ENCODE measurements at regions not wholly inside any gene's neighbourhood (a gene's known extent, or its start where the extent isn't known, plus 50 kb on each side); places are given as distances from the start of the nearest gene placed in this dataset.

DNA sequence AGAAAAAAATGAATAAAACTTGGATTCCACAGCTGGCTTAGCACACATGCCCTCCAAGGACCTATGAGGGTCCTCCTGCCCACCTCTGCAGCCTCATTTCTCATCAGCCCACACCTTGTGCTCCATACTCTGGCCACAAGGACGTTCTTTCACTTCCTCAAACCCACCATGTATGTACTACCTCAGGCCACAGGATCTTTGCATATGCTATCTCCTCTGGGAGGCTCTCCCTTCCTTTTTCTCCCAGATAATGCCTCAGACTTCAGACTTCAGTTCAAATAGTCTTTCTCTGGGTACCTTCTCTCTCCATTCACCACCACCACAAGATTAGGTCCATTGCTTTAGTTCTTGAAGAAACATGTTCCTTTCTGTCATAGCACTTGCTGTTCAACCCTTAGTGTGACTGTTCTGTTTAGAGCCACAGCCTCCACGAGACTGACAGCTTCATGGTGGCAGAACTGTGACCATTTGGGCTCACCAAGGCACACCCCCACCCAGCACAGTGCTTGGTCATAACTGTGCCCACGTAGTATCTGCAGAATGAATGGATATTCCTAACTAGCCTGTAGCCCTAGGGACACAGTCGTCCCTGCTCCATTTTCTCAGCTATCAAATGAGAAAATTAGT lies 146.7 kb upstream of the LRFN2 start:
- Mint-ChIP-seq H3K9me3 (ENCODE audit: low read depth) (no peaks in the 10 kb centered on the region), H3K4me1 (ENCODE audit: low read depth) (peaks cover 25% of the 10 kb centered on the region), H3K27me3 (ENCODE audit: low read depth) (peaks cover 21% of the 10 kb centered on the region), H3K27ac (ENCODE audit: unreplicated experiment) (no peak overlapping the region), H3K4me3 (ENCODE audit: unreplicated experiment) (no peak overlapping the region), H3K36me3 (ENCODE audit: low read depth) (no peaks in the 10 kb centered on the region)
- TF ChIP-seq CTCF (IDR thresholded peaks at IDR 0.05) = no peak
- DNase-seq (ENCODE audit: low spot score) = no peak

DNA sequence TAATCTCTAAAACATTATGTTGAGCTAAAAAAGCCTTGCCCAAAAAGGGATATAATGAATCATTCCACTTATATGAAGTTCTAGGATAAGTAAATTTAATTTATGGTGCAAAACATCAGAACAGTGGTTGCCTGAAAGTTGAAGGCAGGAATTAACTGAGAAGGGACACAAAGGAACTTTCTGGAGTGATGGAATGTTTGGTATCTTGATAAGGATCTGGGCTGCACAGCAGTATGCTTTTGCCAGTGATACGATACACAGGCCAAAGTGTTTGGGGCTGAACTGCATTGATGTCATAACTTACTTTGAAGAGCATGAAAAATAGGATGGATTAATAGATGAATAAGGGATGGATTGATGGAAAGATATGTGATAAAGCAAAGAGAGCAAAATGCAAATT lies 146.1 kb upstream of the LRFN2 start:
- peak overlapping the region; percentile 27 for H3K27ac Mint-ChIP-seq (ENCODE audit: unreplicated experiment)
- no peaks in the 10 kb centered on the region for H3K36me3 Mint-ChIP-seq (ENCODE audit: low read depth)
- no peaks in the 10 kb centered on the region for H3K9me3 Mint-ChIP-seq (ENCODE audit: low read depth)
- no peak for DNase-seq (ENCODE audit: low spot score)
- TF ChIP-seq CTCF (IDR thresholded peaks at IDR 0.05) = no peak
- H3K27me3 Mint-ChIP-seq (ENCODE audit: low read depth) = peaks cover 15% of the 10 kb centered on the region
- H3K4me1 Mint-ChIP-seq (ENCODE audit: low read depth) = peaks cover 25% of the 10 kb centered on the region
- no peak overlapping the region for H3K4me3 Mint-ChIP-seq (ENCODE audit: unreplicated experiment)

- Mint-ChIP-seq H3K36me3 (ENCODE audit: low read depth) (no peaks in the 10 kb centered on the region), H3K27ac (ENCODE audit: unreplicated experiment) (no peak overlapping the region), H3K27me3 (ENCODE audit: low read depth) (peaks cover 13% of the 10 kb centered on the region), H3K9me3 (ENCODE audit: low read depth) (no peaks in the 10 kb centered on the region), H3K4me1 (ENCODE audit: low read depth) (peaks cover 25% of the 10 kb centered on the region), H3K4me3 (ENCODE audit: unreplicated experiment) (no peak overlapping the region)
- no peak for TF ChIP-seq CTCF (IDR thresholded peaks at IDR 0.05)
- DNase-seq (ENCODE audit: low spot score) = no peak
Observed at GRCh38 chr6:40732878-40733277, 145.7 kb upstream of the LRFN2 start.

DNA sequence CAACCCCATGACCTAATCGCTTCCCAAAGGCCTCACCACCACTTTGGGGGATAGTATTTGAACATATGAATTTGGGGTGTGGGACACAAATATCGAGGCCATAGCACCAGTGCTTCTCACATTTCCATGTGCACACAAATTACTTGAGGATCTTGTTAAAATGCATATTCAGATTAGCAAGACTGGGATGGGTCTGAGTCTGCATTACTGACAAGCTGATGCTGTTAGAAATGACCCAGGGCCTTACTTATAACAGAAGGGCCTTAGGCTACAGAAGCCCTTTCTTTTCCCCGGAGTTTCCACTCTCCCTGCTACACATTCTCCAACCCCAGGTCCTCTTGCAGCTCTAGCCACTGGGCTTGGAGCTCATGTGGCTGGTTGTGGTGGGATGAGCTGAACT lies 141.5 kb upstream of the LRFN2 start:
- no peaks in the 10 kb centered on the region for H3K36me3 Mint-ChIP-seq (ENCODE audit: low read depth)
- no peak overlapping the region for H3K4me3 Mint-ChIP-seq (ENCODE audit: unreplicated experiment)

GRCh38 chr6:40727271-40727670 lies 140.1 kb upstream of the LRFN2 start:
- H3K27me3 Mint-ChIP-seq (ENCODE audit: low read depth) = no peaks in the 10 kb centered on the region
- H3K4me1 Mint-ChIP-seq (ENCODE audit: low read depth) = peaks cover 13% of the 10 kb centered on the region
- no peak overlapping the region for H3K4me3 Mint-ChIP-seq (ENCODE audit: unreplicated experiment)
- no peaks in the 10 kb centered on the region for H3K36me3 Mint-ChIP-seq (ENCODE audit: low read depth)
- no peak for DNase-seq (ENCODE audit: low spot score)
- H3K9me3 Mint-ChIP-seq (ENCODE audit: low read depth) = no peaks in the 10 kb centered on the region
- TF ChIP-seq CTCF (IDR thresholded peaks at IDR 0.05) = no peak
- H3K27ac Mint-ChIP-seq (ENCODE audit: unreplicated experiment) = no peak overlapping the region

More for the DNA sequence above, 141.5 kb upstream of the LRFN2 start:
- H3K9me3 Mint-ChIP-seq (ENCODE audit: low read depth) = no peaks in the 10 kb centered on the region
- no peak for DNase-seq (ENCODE audit: low spot score)
- peaks cover 19% of the 10 kb centered on the region for H3K4me1 Mint-ChIP-seq (ENCODE audit: low read depth)
- TF ChIP-seq CTCF (IDR thresholded peaks at IDR 0.05) = no peak
- no peak overlapping the region for H3K27ac Mint-ChIP-seq (ENCODE audit: unreplicated experiment)
- no peaks in the 10 kb centered on the region for H3K27me3 Mint-ChIP-seq (ENCODE audit: low read depth)

Measured in chondrocyte (in vitro differentiated cells).